ENCODE measurements at regions not wholly inside any gene's neighbourhood (a gene's known extent, or its start where the extent isn't known, plus 50 kb on each side); places are given as distances from the start of the nearest gene placed in this dataset.

- no peak for ATAC-seq (ENCODE audit: insufficient read depth, low FRiP score)
- Histone ChIP-seq H3K9ac (ENCODE audit: insufficient read depth in 1 of 2, low read length in 2 of 2) (no peak overlapping the region), H3K27me3 (ENCODE audit: control insufficient read depth in 3 of 3, insufficient read depth in 3 of 3, low read length in 2 of 3) (no peaks in the 10 kb centered on the region), H3K9me3 (ENCODE audit: control insufficient read depth in 4 of 4, insufficient read depth in 3 of 4, low read length in 3 of 4) (peaks cover 0 to 16% (median 7%) of the 10 kb centered on the region in 4 donors), H3K4me3 (no peak overlapping the region), H3K27ac (ENCODE audit: low read depth in 1 of 2, low read length in 1 of 2) (no peak overlapping the region), H3K4me1 (ENCODE audit: control insufficient read depth in 5 of 5, insufficient read depth in 5 of 5, low read length in 5 of 5) (no peaks in the 10 kb centered on the region), H3K36me3 (ENCODE audit: control insufficient read depth in 4 of 4, insufficient read depth in 4 of 4, low read length in 4 of 4) (no peaks in the 10 kb centered on the region)
- 96 to 97% methylated on average over 21 to 23 of the region's 23 CpGs for WGBS, 2 donors
- TF ChIP-seq CTCF (IDR thresholded peaks at IDR 0.05; ENCODE audit: control extremely low read depth, extremely low read depth), result no peak
- no peak for DNase-seq
Observed at GRCh38 chr5:118208031-118208453, 780.3 kb downstream of the DTWD2 start.

GRCh38 chr5:118199801-118200200 lies 788.5 kb downstream of the DTWD2 start:
- no peaks in the 10 kb centered on the region for H3K27me3 ChIP-seq (ENCODE audit: control insufficient read depth in 3 of 3, insufficient read depth in 3 of 3, low read length in 2 of 3)
- TF ChIP-seq CTCF (IDR thresholded peaks at IDR 0.05; ENCODE audit: control extremely low read depth, extremely low read depth), result no peak
- no peak for ATAC-seq (ENCODE audit: insufficient read depth, low FRiP score)
- H3K4me3 ChIP-seq, result no peak overlapping the region
- peaks cover 0 to 6% (median 2%) of the 10 kb centered on the region in 4 donors for H3K9me3 ChIP-seq (ENCODE audit: control insufficient read depth in 4 of 4, insufficient read depth in 3 of 4, low read length in 3 of 4)
- DNase-seq, result no peak
- 94 to 97% methylated on average over 2 of the region's 2 CpGs for WGBS, 2 donors
- H3K9ac ChIP-seq (ENCODE audit: insufficient read depth in 1 of 2, low read length in 2 of 2), result no peak overlapping the region
- H3K27ac ChIP-seq (ENCODE audit: low read depth in 1 of 2, low read length in 1 of 2), result no peak overlapping the region
- peaks cover 0 to 4% (median 0%) of the 10 kb centered on the region in 5 donors for H3K4me1 ChIP-seq (ENCODE audit: control insufficient read depth in 5 of 5, insufficient read depth in 5 of 5, low read length in 5 of 5)
- H3K36me3 ChIP-seq (ENCODE audit: control insufficient read depth in 4 of 4, insufficient read depth in 4 of 4, low read length in 4 of 4), result no peaks in the 10 kb centered on the region

GRCh38 chr5:118196229-118196628 lies 792.1 kb downstream of the DTWD2 start:
- TF ChIP-seq CTCF (IDR thresholded peaks at IDR 0.05; ENCODE audit: control extremely low read depth, extremely low read depth), result no peak
- Histone ChIP-seq H3K4me1 (ENCODE audit: control insufficient read depth in 5 of 5, insufficient read depth in 5 of 5, low read length in 5 of 5) (peaks cover 0 to 4% (median 0%) of the 10 kb centered on the region in 5 donors), H3K36me3 (ENCODE audit: control insufficient read depth in 4 of 4, insufficient read depth in 4 of 4, low read length in 4 of 4) (no peaks in the 10 kb centered on the region), H3K9me3 (ENCODE audit: control insufficient read depth in 4 of 4, insufficient read depth in 3 of 4, low read length in 3 of 4) (peaks cover 0 to 2% (median 0%) of the 10 kb centered on the region in 4 donors), H3K4me3 (no peak overlapping the region), H3K9ac (ENCODE audit: insufficient read depth in 1 of 2, low read length in 2 of 2) (no peak overlapping the region), H3K27ac (ENCODE audit: low read depth in 1 of 2, low read length in 1 of 2) (no peak overlapping the region), H3K27me3 (ENCODE audit: control insufficient read depth in 3 of 3, insufficient read depth in 3 of 3, low read length in 2 of 3) (no peaks in the 10 kb centered on the region)
- ATAC-seq (ENCODE audit: insufficient read depth, low FRiP score) (no peak), DNase-seq (no peak)
- WGBS, 2 donors, result 89% methylated on average over 2 of the region's 2 CpGs

GRCh38 chr5:118195211-118195610 lies 793.1 kb downstream of the DTWD2 start:
- no peak overlapping the region for H3K4me3 ChIP-seq
- H3K27me3 ChIP-seq (ENCODE audit: control insufficient read depth in 3 of 3, insufficient read depth in 3 of 3, low read length in 2 of 3), result no peaks in the 10 kb centered on the region
- WGBS, 2 donors, result 50 to 65% methylated on average over 4 of the region's 4 CpGs
- DNase-seq, result peak in 2 of 3 donors; percentile 9 to 42
- no peak for TF ChIP-seq CTCF (IDR thresholded peaks at IDR 0.05; ENCODE audit: control extremely low read depth, extremely low read depth)
- no peaks in the 10 kb centered on the region for H3K36me3 ChIP-seq (ENCODE audit: control insufficient read depth in 4 of 4, insufficient read depth in 4 of 4, low read length in 4 of 4)
- no peak overlapping the region for H3K27ac ChIP-seq (ENCODE audit: low read depth in 1 of 2, low read length in 1 of 2)
- ATAC-seq (ENCODE audit: insufficient read depth, low FRiP score), result no peak
- peaks cover 0 to 2% (median 0%) of the 10 kb centered on the region in 4 donors for H3K9me3 ChIP-seq (ENCODE audit: control insufficient read depth in 4 of 4, insufficient read depth in 3 of 4, low read length in 3 of 4)
- H3K9ac ChIP-seq (ENCODE audit: insufficient read depth in 1 of 2, low read length in 2 of 2), result no peak overlapping the region
- H3K4me1 ChIP-seq (ENCODE audit: control insufficient read depth in 5 of 5, insufficient read depth in 5 of 5, low read length in 5 of 5), result peaks cover 0 to 4% (median 0%) of the 10 kb centered on the region in 5 donors
